Neural progenitor cell (in vitro differentiated cells): ENCODE measurements at regions not wholly inside any gene's neighbourhood (a gene's known extent, or its start where the extent isn't known, plus 50 kb on each side); places are given as distances from the start of the nearest gene placed in this dataset.

Experiments used
- CTCF ChIP-seq: fragments of 200-600 bp; sonication (generic); IDR thresholded peaks from 2 replicates; pipeline ENCODE4 v1.5.1; 2017; ENCODE audit warnings: antibody characterized with exemption, mild to moderate bottlenecking
- EZH2 ChIP-seq: fragments of 200-600 bp; sonication (generic); IDR thresholded peaks from 2 replicates; pipeline ENCODE4 v1.6.1; 2017; ENCODE audit warnings: antibody characterized with exemption, mild to moderate bottlenecking, moderate library complexity
- EZH2phosphoT487 ChIP-seq: fragments of 200-600 bp; sonication (generic); IDR thresholded peaks from 2 replicates; pipeline ENCODE4 v1.6.1; 2017; ENCODE audit warnings: antibody characterized with exemption

GRCh38 chr6:49252901-49253300, 210.2 kb downstream of the MMUT start:
- TF ChIP-seq CTCF (no peak), EZH2 (no peak), EZH2phosphoT487 (no peak)
